Glomerular visceral epithelial cell (primary cell): ENCODE measurements at regions not wholly inside any gene's neighbourhood (a gene's known extent, or its start where the extent isn't known, plus 50 kb on each side); places are given as distances from the start of the nearest gene placed in this dataset.
"Not testable (repeated sequence)": the region's sequence is repeated elsewhere in the genome, so short reads cannot be mapped to it uniquely, and the experiment has no call there.

ENCODE experiments used
- DNase-seq: peaks from one replicate; pipeline ENCODE4 v3.0.0-alpha.2; 2016; ENCODE audit errors: extremely low spot score

- no peak for DNase-seq
Measured at GRCh38 chr5:7214906-7215416, 181.0 kb upstream of the ADCY2 start.

GRCh38 chr5:7218141-7218540 lies 177.8 kb upstream of the ADCY2 start:
- DNase-seq: no peak

GRCh38 chr5:7220156-7220555 lies 175.8 kb upstream of the ADCY2 start:
- no peak for DNase-seq

GRCh38 chr5:7221041-7221440 lies 174.9 kb upstream of the ADCY2 start:
- DNase-seq: no peak

- no peak for DNase-seq
Measured at GRCh38 chr5:7225826-7226225, 170.1 kb upstream of the ADCY2 start.

- no peak for DNase-seq
Measured at GRCh38 chr5:7242118-7242710, 153.7 kb upstream of the ADCY2 start.

GRCh38 chr5:7244208-7244607 lies 151.7 kb upstream of the ADCY2 start:
- DNase-seq: no peak

GRCh38 chr5:7245121-7245651 lies 150.8 kb upstream of the ADCY2 start:
- no peak for DNase-seq

- DNase-seq: no peak
Measured at GRCh38 chr5:7246287-7246686, 149.7 kb upstream of the ADCY2 start.

- DNase-seq: no peak
Measured at GRCh38 chr5:7250004-7250403, 145.9 kb upstream of the ADCY2 start.

GRCh38 chr5:7250611-7251010 lies 145.3 kb upstream of the ADCY2 start:
- no peak for DNase-seq

- no peak for DNase-seq
Measured at GRCh38 chr5:7251132-7251531, 144.8 kb upstream of the ADCY2 start.

GRCh38 chr5:7261049-7261448 lies 134.9 kb upstream of the ADCY2 start:
- DNase-seq: no peak

GRCh38 chr5:7261900-7262299 lies 134.0 kb upstream of the ADCY2 start:
- DNase-seq: no peak

GRCh38 chr5:7263398-7264015 lies 132.4 kb upstream of the ADCY2 start:
- DNase-seq: not testable (repeated sequence)

GRCh38 chr5:7265776-7266175 lies 130.2 kb upstream of the ADCY2 start:
- not testable (repeated sequence) for DNase-seq

GRCh38 chr5:7268722-7269121 lies 127.2 kb upstream of the ADCY2 start:
- not testable (repeated sequence) for DNase-seq

GRCh38 chr5:7269591-7270274 lies 126.2 kb upstream of the ADCY2 start:
- no peak for DNase-seq

- DNase-seq: no peak
Measured at GRCh38 chr5:7271435-7272084, 124.4 kb upstream of the ADCY2 start.

GRCh38 chr5:7272408-7272965 lies 123.5 kb upstream of the ADCY2 start:
- DNase-seq: no peak

- DNase-seq: no peak
Measured at GRCh38 chr5:7274203-7274602, 121.7 kb upstream of the ADCY2 start.

GRCh38 chr5:7289634-7290033 lies 106.3 kb upstream of the ADCY2 start:
- DNase-seq: not testable (repeated sequence)
